22Rv1 (cell line): ENCODE measurements at regions not wholly inside any gene's neighbourhood (a gene's known extent, or its start where the extent isn't known, plus 50 kb on each side); places are given as distances from the start of the nearest gene placed in this dataset.

ENCODE experiments used
- H3K27ac ChIP-seq: fragments of 450-650 bp; 2 replicates; pipeline ENCODE4 v1.5.1; 2017
- ZFX ChIP-seq: fragments of 450-650 bp; IDR thresholded peaks from 2 replicates; pipeline ENCODE4 v1.6.1; 2017; ENCODE audit warnings: antibody characterized with exemption, borderline replicate concordance
- TF ChIP-seq, protein P1 (sequence below): fragments of 450-650 bp; IDR thresholded peaks from 2 replicates; pipeline ENCODE4 v1.5.1; 2017; ENCODE audit warnings: mild to moderate bottlenecking

DNA sequence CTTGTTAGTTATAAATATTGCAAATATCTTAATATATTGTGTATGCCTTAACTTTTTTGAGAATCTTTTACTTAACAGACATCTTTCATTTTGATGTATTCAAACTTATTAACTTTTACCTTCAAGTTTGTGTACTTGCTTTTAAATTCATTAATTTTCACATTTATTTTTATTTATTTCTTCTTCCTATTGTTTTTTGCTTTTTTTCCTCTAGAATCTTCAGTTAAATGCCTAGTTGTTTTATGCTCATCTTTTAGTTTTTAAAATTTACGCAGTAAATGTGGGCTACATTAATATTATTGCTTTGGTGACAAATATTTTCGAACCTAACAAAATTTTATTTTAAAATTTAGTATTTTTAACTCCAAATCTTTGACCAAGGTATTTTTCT, 89.0 kb downstream of the TNFAIP3 start:
- no peak overlapping the region for H3K27ac ChIP-seq
- TF ChIP-seq, protein P1, sequence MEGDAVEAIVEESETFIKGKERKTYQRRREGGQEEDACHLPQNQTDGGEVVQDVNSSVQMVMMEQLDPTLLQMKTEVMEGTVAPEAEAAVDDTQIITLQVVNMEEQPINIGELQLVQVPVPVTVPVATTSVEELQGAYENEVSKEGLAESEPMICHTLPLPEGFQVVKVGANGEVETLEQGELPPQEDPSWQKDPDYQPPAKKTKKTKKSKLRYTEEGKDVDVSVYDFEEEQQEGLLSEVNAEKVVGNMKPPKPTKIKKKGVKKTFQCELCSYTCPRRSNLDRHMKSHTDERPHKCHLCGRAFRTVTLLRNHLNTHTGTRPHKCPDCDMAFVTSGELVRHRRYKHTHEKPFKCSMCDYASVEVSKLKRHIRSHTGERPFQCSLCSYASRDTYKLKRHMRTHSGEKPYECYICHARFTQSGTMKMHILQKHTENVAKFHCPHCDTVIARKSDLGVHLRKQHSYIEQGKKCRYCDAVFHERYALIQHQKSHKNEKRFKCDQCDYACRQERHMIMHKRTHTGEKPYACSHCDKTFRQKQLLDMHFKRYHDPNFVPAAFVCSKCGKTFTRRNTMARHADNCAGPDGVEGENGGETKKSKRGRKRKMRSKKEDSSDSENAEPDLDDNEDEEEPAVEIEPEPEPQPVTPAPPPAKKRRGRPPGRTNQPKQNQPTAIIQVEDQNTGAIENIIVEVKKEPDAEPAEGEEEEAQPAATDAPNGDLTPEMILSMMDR, result no peak
- no peak for TF ChIP-seq ZFX

DNA sequence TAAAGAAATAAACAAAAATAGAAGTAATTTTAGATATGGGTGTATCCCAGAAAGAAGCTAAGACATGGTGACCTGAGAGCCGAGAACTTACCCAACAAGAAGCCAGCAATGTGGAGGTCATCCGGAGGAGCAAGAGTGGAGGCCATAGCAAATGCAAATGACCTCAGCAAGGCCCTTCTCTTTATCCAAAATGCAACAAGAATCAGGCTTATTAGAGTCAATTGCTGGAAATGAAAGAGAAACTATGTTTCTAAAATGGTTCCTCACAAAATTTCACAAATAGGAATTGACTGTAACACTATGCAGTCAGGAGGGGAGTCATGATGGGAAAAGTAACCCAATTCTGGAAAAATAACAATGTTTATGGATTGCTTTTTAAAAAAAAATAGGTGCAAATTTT, 90.4 kb downstream of the TNFAIP3 start:
- no peak overlapping the region for H3K27ac ChIP-seq

DNA sequence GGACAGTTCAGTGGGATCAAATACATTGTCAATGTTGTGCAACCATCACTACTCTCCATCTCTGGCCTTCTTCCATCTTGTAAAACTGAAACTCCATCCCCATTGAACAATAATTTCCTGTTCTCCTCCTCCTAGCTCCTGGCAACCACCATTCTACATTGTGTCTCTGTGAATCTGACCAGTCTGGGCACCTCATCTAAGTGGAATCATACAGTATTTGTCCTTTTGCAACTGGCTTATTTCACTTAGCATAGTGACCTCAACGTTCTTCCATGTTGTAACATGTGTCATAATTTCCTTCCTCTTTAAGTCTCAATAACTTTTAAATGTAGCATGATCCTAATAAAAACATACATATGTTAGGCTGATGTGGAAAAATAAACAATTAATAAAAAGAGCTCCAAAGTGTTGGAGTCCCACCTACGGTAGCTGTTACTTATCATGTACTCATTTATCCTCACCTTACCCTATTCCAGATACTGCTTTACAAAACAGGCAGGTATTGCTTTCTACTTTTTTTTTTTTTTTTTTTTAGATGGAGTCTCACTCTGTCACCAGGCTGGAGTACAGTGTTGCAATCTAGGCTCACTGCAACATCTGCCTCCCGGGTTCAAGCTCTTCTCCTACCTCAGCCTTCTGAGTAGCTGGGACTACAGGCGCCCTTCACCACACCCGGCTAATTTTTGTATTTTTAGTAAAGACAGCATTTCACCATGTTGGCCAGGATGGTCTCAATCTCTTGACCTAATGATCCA, 91.9 kb downstream of the TNFAIP3 start:
- H3K27ac ChIP-seq, result no peak overlapping the region
- TF ChIP-seq, protein P1, result no peak
- no peak for TF ChIP-seq ZFX

More for the DNA sequence above, 90.4 kb downstream of the TNFAIP3 start:
- TF ChIP-seq, protein P1, result no peak
- TF ChIP-seq ZFX, result no peak

DNA sequence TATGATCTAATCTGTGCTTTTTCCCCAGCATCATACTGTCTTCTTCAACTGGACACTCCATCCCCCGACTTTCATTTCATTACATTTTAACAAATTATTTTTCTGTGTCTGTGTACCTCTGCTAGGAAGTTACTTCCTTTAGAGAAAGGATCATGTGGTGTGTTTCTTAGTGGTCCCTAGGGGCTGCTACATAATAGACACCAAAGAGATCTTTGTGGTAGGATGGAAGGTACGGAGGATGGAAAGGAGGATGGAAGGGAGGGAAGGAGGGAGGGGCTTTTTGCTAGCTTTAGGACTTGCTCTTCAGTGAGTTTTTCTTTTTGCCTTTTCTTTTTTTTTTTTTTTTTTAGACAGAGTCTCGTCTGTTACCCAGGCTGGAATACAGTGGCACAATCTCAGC, 95.7 kb downstream of the TNFAIP3 start:
- H3K27ac ChIP-seq, result no peak overlapping the region
- TF ChIP-seq, protein P1, result no peak
- TF ChIP-seq ZFX, result no peak

DNA sequence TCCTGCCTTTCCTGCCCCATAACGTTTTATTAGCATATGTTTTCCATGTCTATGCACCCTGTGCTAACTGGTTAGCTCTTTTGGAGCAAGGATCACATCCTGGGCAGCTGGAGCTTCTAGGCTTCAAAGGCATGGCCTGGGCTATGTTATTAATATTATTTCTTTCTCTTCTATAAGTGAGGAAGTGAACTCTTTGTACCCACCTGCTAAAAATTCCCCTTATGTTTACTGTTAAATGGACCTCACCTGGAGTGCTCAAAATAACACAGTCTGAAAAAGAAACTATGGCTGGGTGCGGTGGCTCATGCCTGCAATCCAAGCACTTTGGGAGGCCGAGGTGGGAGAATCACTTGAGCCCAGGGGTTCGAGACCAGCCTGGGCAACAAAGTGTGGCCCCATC, 97.8 kb downstream of the TNFAIP3 start:
- TF ChIP-seq ZFX, result no peak
- TF ChIP-seq, protein P1, result no peak
- no peak overlapping the region for H3K27ac ChIP-seq

DNA sequence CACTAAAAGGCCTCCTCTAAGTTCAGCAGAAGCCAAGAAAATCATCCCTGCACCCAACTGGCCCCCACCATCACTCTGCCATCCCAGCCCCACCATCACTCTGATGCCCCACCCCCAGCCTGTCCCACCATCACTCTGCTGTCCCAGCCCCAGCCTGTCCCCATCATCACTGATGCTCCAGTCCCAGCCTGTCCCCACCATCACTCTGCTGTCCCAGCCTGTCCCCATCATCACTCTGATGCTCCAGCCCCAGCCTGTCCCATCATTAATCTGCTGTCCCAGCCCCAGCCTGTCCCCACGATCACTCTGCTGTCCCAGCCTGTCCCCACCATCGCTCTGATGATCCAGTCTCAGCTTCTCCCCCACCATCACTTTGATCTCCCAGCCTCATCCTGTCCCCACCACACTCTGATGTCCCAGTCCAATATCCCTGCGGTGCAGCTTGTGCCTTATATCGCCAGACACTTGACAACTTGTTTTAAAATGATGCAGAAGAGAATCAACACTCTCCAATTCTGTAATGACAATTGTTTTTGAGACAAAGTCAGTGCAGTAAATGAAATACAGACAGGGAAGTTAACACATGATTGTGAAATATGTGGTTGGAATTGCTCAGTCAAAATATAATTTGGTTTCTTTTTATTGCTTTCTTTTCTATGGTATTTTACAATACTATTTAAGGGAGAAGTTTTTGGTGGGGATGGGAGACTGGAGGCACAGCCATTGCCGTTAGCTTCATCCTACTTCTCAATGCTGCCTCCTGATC, 100.8 kb downstream of the TNFAIP3 start:
- no peak overlapping the region for H3K27ac ChIP-seq
- TF ChIP-seq, protein P1, result no peak
- TF ChIP-seq ZFX, result no peak

DNA sequence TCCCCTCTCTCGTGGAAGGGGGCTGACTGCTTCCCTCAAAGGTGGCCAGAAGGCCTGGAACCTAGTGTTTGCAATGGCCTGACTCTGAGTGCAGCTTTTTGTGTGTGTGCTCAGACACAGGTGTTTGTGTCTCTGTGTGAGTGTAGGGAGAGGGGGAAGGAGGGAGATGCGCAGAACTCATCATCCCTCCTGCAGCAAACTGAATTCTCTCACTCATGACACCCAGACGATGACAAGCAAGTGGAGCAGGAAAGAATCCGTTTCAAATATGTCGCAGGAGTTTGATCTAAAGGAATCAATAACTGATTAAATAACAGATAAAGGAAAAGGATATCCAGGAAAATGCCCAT, 101.4 kb downstream of the TNFAIP3 start:
- TF ChIP-seq ZFX, result no peak
- TF ChIP-seq, protein P1, result no peak
- no peak overlapping the region for H3K27ac ChIP-seq
